Upper lobe of right lung (tissue), 1 donor: ENCODE measurements at regions not wholly inside any gene's neighbourhood (a gene's known extent, or its start where the extent isn't known, plus 50 kb on each side); places are given as distances from the start of the nearest gene placed in this dataset.

Source experiments
- ATAC-seq: fragments of 200-7000 bp; cut with Tn5 transposase; one replicate; pipeline ENCODE4 v1.9.1; 2020; ENCODE audit warnings: mild to moderate bottlenecking, moderate library complexity
- DNase-seq: peaks from one replicate; pipeline ENCODE4 v3.0.0-alpha.2; 2020
- H3K27ac ChIP-seq: fragments of 200-600 bp; one replicate; pipeline ENCODE4 v1.8.0; 2022
- H3K27me3 ChIP-seq: fragments of 200-600 bp; one replicate; pipeline ENCODE4 v1.8.0; 2022; ENCODE audit warnings: mild to moderate bottlenecking
- H3K36me3 ChIP-seq: fragments of 200-600 bp; one replicate; pipeline ENCODE4 v1.8.0; 2022
- H3K4me1 ChIP-seq: fragments of 200-600 bp; one replicate; pipeline ENCODE4 v1.8.0; 2022
- H3K4me3 ChIP-seq: fragments of 200-600 bp; one replicate; pipeline ENCODE4 v1.8.0; 2022; ENCODE audit warnings: mild to moderate bottlenecking
- H3K9me3 ChIP-seq: fragments of 200-600 bp; one replicate; pipeline ENCODE4 v1.8.0; 2022
- CTCF ChIP-seq: fragments of 200-600 bp; IDR thresholded peaks from one replicate; pipeline ENCODE4 v1.8.0; 2022; ENCODE audit warnings: antibody characterized with exemption
- intact Hi-C: fragments of 100-400 bp; cut with DNase I; formaldehyde crosslinking; loops from one replicate; pipeline ENCODE4 v1.11.0; 2022
- donor health status: DM: no; HTN: yes; CAD: no; lungs with severe emphysema.

GRCh38 chr9:20028192-20028848 lies 239.5 kb upstream of the SLC24A2 start:
- ATAC-seq (no peak), DNase-seq (no peak)
- TF ChIP-seq CTCF, result no peak
- no peak overlapping the region for H3K4me3 ChIP-seq
- H3K9me3 ChIP-seq, result no peaks in the 10 kb centered on the region
- no peaks in the 10 kb centered on the region for H3K36me3 ChIP-seq
- peaks cover 5% of the 10 kb centered on the region for H3K4me1 ChIP-seq
- intact Hi-C loops, result no loop called here
- H3K27me3 ChIP-seq, result no peaks in the 10 kb centered on the region
- no peak overlapping the region for H3K27ac ChIP-seq

- Histone ChIP-seq H3K27ac (no peak overlapping the region), H3K36me3 (no peaks in the 10 kb centered on the region), H3K27me3 (no peaks in the 10 kb centered on the region), H3K9me3 (no peaks in the 10 kb centered on the region), H3K4me3 (no peak overlapping the region), H3K4me1 (peaks cover 5% of the 10 kb centered on the region)
- no peak for DNase-seq
- intact Hi-C loops, result no loop called here
- no peak for TF ChIP-seq CTCF
- ATAC-seq, result no peak
Measured at GRCh38 chr9:20023961-20024571, 235.2 kb upstream of the SLC24A2 start.

DNA sequence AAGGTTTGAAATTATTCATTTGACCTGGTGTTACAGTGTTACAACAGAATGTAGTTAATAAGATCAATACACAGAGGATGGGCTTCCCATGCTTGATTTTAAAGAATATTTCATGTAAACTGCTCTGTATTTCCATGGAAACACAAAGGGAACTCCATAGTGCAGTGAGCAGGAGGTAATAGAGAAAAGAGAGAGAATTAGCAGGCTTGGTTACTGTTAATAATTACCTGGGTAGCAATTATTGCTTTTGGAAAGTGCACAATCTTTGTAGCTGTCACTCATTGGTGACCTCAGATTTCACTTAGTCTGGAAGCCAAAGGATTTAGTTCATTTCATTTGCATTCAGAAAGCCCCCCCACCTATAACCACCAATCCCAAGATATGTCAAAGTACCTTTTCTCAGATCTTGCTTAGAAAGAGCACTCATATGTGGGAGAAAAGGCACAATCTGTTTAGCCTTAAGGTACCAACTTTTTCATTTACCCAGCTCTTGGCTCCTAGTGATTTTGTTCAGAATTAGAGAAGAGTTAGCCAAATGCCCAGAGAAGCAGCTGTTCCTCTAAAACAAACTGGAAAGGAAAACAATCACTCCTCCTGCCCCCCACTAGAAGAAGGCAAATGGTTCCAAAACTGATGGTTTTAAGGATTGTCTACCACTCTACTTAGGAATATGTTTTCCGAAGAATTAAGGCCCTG lies 234.5 kb upstream of the SLC24A2 start:
- Histone ChIP-seq H3K4me3 (no peak overlapping the region), H3K27ac (no peak overlapping the region), H3K36me3 (no peaks in the 10 kb centered on the region), H3K4me1 (peaks cover 5% of the 10 kb centered on the region), H3K9me3 (no peaks in the 10 kb centered on the region), H3K27me3 (no peaks in the 10 kb centered on the region)
- ATAC-seq, result no peak
- intact Hi-C loops, result no loop called here
- no peak for DNase-seq
- no peak for TF ChIP-seq CTCF

- intact Hi-C loops, result no loop called here
- no peaks in the 10 kb centered on the region for H3K4me1 ChIP-seq
- no peaks in the 10 kb centered on the region for H3K36me3 ChIP-seq
- H3K27me3 ChIP-seq, result no peaks in the 10 kb centered on the region
- H3K9me3 ChIP-seq, result no peaks in the 10 kb centered on the region
- no peak for ATAC-seq
- DNase-seq, result no peak
- no peak overlapping the region for H3K4me3 ChIP-seq
- H3K27ac ChIP-seq, result no peak overlapping the region
- TF ChIP-seq CTCF, result no peak
Measured at GRCh38 chr9:20022410-20022809, 233.6 kb upstream of the SLC24A2 start.

- Histone ChIP-seq H3K27me3 (no peaks in the 10 kb centered on the region), H3K4me1 (no peaks in the 10 kb centered on the region), H3K27ac (no peak overlapping the region), H3K4me3 (no peak overlapping the region), H3K36me3 (no peaks in the 10 kb centered on the region), H3K9me3 (no peaks in the 10 kb centered on the region)
- TF ChIP-seq CTCF, result no peak
- DNase-seq (no peak), ATAC-seq (no peak)
- intact Hi-C loops, result no loop called here
Measured at GRCh38 chr9:20016611-20017010, 227.8 kb upstream of the SLC24A2 start.
